Activated CD4-positive, alpha-beta T cell treated with anti-CD3 and anti-CD28 coated beads for 36 hours (primary cell): ENCODE measurements at regions not wholly inside any gene's neighbourhood (a gene's known extent, or its start where the extent isn't known, plus 50 kb on each side); places are given as distances from the start of the nearest gene placed in this dataset.

Source experiments
- ATAC-seq: fragments of 200-7000 bp; cut with Tn5 transposase; one replicate; pipeline ENCODE4 v1.10.0; 2021; ENCODE audit warnings: mild to moderate bottlenecking, moderate library complexity
- CTCF ChIA-PET: fragments of 350-600 bp; sonication (Branson Sonifier 250); formaldehyde crosslinking; loops from one replicate; lab custom pipeline; 2021; ENCODE audit warnings: antibody characterized with exemption; lab: Charles Lee
- POLR2A ChIA-PET: fragments of 350-600 bp; sonication (Branson Sonifier 250); formaldehyde crosslinking; loops from one replicate; lab custom pipeline; 2021; ENCODE audit warnings: antibody characterized with exemption, inconsistent platforms; lab: Charles Lee
- DNase-seq: peaks from one replicate; pipeline ENCODE4 v3.0.0-alpha.2; 2020
- H3K27ac Mint-ChIP-seq: one replicate; pipeline ENCODE4 v1.8.0; 2021; ENCODE audit warnings: mixed read lengths
- H3K27me3 Mint-ChIP-seq: one replicate; pipeline ENCODE4 v1.8.0; 2021; ENCODE audit warnings: mixed read lengths
- H3K36me3 Mint-ChIP-seq: one replicate; pipeline ENCODE4 v1.8.0; 2021; ENCODE audit warnings: low read depth, mixed read lengths
- H3K4me1 Mint-ChIP-seq: one replicate; pipeline ENCODE4 v1.8.0; 2021; ENCODE audit warnings: mixed read lengths
- H3K4me3 Mint-ChIP-seq: one replicate; pipeline ENCODE4 v1.8.0; 2021; ENCODE audit warnings: mild to moderate bottlenecking, moderate library complexity, mixed read lengths
- H3K9me3 Mint-ChIP-seq: one replicate; pipeline ENCODE4 v1.8.0; 2021; ENCODE audit warnings: low read depth, mixed read lengths
- intact Hi-C, 2 experiments: fragments of 100-400 bp; cut with DNase I in 1 of 2; cut with micrococcal nuclease in 1 of 2; formaldehyde crosslinking; loops; one replicate each; pipeline versions ENCODE4 v1.14.2 to v1.15.1; 2022 to 2024; cut with DNase I, micrococcal nuclease

GRCh38 chr22:27089264-27089663 lies 431.9 kb downstream of the MIAT start:
- intact Hi-C loops, result no loop called here
- ChIA-PET CTCF (no interaction called here), POLR2A (no interaction called here)
- Mint-ChIP-seq H3K4me1 (no peaks in the 10 kb centered on the region), H3K27me3 (peaks cover 16% of the 10 kb centered on the region), H3K36me3 (no peaks in the 10 kb centered on the region), H3K9me3 (no peaks in the 10 kb centered on the region), H3K27ac (no peak overlapping the region), H3K4me3 (no peak overlapping the region)
- DNase-seq, result no peak
- ATAC-seq, result no peak

- no peak for DNase-seq
- Mint-ChIP-seq H3K36me3 (no peaks in the 10 kb centered on the region), H3K27me3 (peaks cover 13% of the 10 kb centered on the region), H3K4me3 (no peak overlapping the region), H3K9me3 (no peaks in the 10 kb centered on the region), H3K4me1 (no peaks in the 10 kb centered on the region), H3K27ac (no peak overlapping the region)
- CTCF ChIA-PET, result interaction anchor here (0.7 kb wide), 1 partner anchor 658 kb away, joined by 3 read pairs; no protein-coding TSS in a partner anchor
- no peak for ATAC-seq
- POLR2A ChIA-PET, result no interaction called here
- intact Hi-C loops, result no loop called here
These were observed 433.2 kb downstream of the MIAT start for GRCh38 chr22:27090611-27091011.

DNA sequence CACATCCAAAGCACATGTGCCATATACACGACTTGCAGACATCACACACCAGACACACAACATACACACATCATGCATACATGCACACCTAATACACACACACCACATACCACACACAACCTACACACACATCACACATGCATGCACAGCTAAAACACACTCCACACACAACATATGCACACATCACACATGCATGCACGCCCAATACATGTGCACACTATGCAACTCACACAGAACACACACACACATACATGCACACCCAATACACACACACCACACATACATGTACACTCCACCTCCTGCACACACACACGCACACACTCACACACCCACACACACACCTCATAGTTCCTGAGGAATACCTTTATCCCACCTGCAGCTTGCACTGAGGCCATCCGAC lies 436.0 kb downstream of the MIAT start:
- ChIA-PET POLR2A (no interaction called here), CTCF (interaction anchor here (0.5 kb wide), 1 partner anchor 260 kb away, joined by 5 read pairs; no protein-coding TSS in a partner anchor)
- no peak overlapping the region for H3K4me3 Mint-ChIP-seq
- H3K27me3 Mint-ChIP-seq, result peaks cover 3% of the 10 kb centered on the region
- H3K36me3 Mint-ChIP-seq, result no peaks in the 10 kb centered on the region
- no peak for DNase-seq
- no peak overlapping the region for H3K27ac Mint-ChIP-seq
- intact Hi-C loops, result no loop called here
- no peaks in the 10 kb centered on the region for H3K4me1 Mint-ChIP-seq
- no peak for ATAC-seq
- H3K9me3 Mint-ChIP-seq, result no peaks in the 10 kb centered on the region

DNA sequence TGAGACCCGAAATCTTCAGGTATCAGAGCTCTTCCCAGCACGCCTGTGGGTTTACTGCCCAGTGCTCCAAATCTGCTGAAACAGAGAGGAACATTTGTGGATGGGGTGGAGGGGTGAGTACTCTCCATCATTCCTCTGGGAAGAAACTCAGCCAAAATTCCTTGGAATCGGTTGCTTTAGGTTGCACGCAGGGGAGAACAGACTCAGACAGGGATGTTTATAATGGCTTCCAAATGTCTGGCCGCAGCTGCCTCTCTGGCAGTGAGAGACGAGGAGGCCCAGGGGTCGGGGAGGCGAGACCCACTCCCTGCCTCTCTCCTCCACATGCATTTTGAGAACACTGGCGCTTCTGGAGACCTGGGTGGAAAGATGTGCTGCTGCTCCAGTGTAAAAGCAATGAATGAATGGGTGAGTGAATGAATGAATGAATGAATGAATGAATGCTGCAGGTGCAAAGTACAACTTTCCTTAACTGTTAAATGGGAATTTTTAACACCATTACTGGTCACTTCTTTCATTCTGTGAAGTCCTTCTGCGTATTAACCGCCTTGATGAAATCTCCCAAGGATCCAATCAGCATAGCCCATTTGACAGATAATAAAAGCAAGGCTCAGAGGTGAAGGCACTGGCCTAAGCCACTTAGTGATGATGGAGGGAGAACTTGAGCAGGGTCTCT lies 437.4 kb downstream of the MIAT start:
- no peaks in the 10 kb centered on the region for H3K36me3 Mint-ChIP-seq
- ChIA-PET CTCF (no interaction called here), POLR2A (no interaction called here)
- H3K27ac Mint-ChIP-seq, result no peak overlapping the region
- no peaks in the 10 kb centered on the region for H3K9me3 Mint-ChIP-seq
- H3K27me3 Mint-ChIP-seq, result peaks cover 6% of the 10 kb centered on the region
- no peaks in the 10 kb centered on the region for H3K4me1 Mint-ChIP-seq
- intact Hi-C loops, result no loop called here
- H3K4me3 Mint-ChIP-seq, result no peak overlapping the region
- DNase-seq (no peak), ATAC-seq (no peak)

- no peaks in the 10 kb centered on the region for H3K4me1 Mint-ChIP-seq
- peaks cover 27% of the 10 kb centered on the region for H3K27me3 Mint-ChIP-seq
- intact Hi-C loops, result no loop called here
- H3K9me3 Mint-ChIP-seq, result no peaks in the 10 kb centered on the region
- ATAC-seq (no peak), DNase-seq (no peak)
- CTCF ChIA-PET, result no interaction called here
- no peaks in the 10 kb centered on the region for H3K36me3 Mint-ChIP-seq
- H3K27ac Mint-ChIP-seq, result no peak overlapping the region
- H3K4me3 Mint-ChIP-seq, result no peak overlapping the region
- POLR2A ChIA-PET, result no interaction called here
These were observed 440.1 kb downstream of the MIAT start for GRCh38 chr22:27097506-27097905.

- no peaks in the 10 kb centered on the region for H3K36me3 Mint-ChIP-seq
These were observed 440.5 kb downstream of the MIAT start for GRCh38 chr22:27097933-27098332.

GRCh38 chr22:27099946-27100722 lies 442.7 kb downstream of the MIAT start:
- peaks cover 34% of the 10 kb centered on the region for H3K27me3 Mint-ChIP-seq
- H3K9me3 Mint-ChIP-seq, result no peaks in the 10 kb centered on the region

More at GRCh38 chr22:27097933-27098332, 440.5 kb downstream of the MIAT start:
- H3K27ac Mint-ChIP-seq, result no peak overlapping the region
- intact Hi-C loops, result no loop called here
- H3K4me3 Mint-ChIP-seq, result no peak overlapping the region
- POLR2A ChIA-PET, result no interaction called here
- H3K4me1 Mint-ChIP-seq, result no peaks in the 10 kb centered on the region
- ATAC-seq (no peak), DNase-seq (no peak)
- H3K9me3 Mint-ChIP-seq, result no peaks in the 10 kb centered on the region
- peaks cover 31% of the 10 kb centered on the region for H3K27me3 Mint-ChIP-seq
- CTCF ChIA-PET, result interaction anchor here (0.6 kb wide), 1 partner anchor 315 kb away, joined by 3 read pairs; no protein-coding TSS in a partner anchor

DNA sequence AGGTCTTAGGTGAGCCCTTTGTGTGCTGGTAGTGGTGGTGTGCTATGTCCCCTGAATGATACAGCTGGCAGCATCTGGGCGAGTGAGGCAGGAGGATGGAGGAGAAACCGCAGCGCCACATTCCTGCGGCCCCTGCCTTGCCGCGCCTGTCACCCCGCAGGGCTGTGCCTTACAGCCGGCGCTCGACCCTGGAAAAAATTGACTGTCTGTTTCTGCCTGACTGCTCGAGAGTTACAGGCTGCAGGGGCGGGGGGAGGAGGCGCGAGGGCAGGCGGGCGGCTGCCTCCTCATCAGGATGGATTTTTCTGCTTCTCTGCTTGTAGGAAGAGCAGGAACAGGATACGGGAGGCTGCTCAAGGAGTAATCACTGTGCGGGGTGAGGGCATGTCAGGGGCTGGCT lies 443.4 kb downstream of the MIAT start:
- H3K4me3 Mint-ChIP-seq, result no peak overlapping the region
- intact Hi-C loops, result no loop called here
- no peaks in the 10 kb centered on the region for H3K9me3 Mint-ChIP-seq
- peaks cover 34% of the 10 kb centered on the region for H3K27me3 Mint-ChIP-seq
- ATAC-seq, result no peak
- DNase-seq, result no peak
- POLR2A ChIA-PET, result no interaction called here
- no peaks in the 10 kb centered on the region for H3K4me1 Mint-ChIP-seq
- no peak overlapping the region for H3K27ac Mint-ChIP-seq
- H3K36me3 Mint-ChIP-seq, result no peaks in the 10 kb centered on the region
- CTCF ChIA-PET, result no interaction called here

More at GRCh38 chr22:27099946-27100722, 442.7 kb downstream of the MIAT start:
- H3K27ac Mint-ChIP-seq, result no peak overlapping the region
- no peaks in the 10 kb centered on the region for H3K4me1 Mint-ChIP-seq
- ChIA-PET CTCF (no interaction called here), POLR2A (no interaction called here)
- H3K4me3 Mint-ChIP-seq, result no peak overlapping the region
- H3K36me3 Mint-ChIP-seq, result no peaks in the 10 kb centered on the region
- intact Hi-C loops, result no loop called here
- no peak for DNase-seq
- no peak for ATAC-seq

DNA sequence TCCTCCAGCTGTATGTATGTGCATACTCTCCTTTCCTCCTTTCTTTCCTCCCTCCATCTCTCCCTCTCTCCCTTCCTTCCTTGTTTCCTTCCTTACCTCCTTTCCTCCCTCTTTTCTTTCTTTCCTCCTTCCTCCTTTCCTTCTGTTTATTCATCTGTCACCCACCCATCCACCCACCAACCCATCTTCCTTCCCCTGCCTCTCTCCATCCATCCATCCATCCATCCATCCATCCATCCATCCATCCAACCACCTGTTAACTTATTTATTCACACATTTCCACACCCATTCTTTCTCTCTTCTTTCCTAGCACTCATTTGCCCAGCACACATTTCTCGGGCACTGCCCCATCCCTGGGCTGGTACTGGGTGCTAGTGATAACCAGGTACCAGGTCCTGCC lies 443.9 kb downstream of the MIAT start:
- ATAC-seq, result no peak
- DNase-seq, result no peak
- no peaks in the 10 kb centered on the region for H3K36me3 Mint-ChIP-seq
- CTCF ChIA-PET, result no interaction called here
- no peak overlapping the region for H3K27ac Mint-ChIP-seq
- no peaks in the 10 kb centered on the region for H3K9me3 Mint-ChIP-seq
- POLR2A ChIA-PET, result no interaction called here
- no peak overlapping the region for H3K4me3 Mint-ChIP-seq
- H3K27me3 Mint-ChIP-seq, result peaks cover 34% of the 10 kb centered on the region
- intact Hi-C loops, result no loop called here
- no peaks in the 10 kb centered on the region for H3K4me1 Mint-ChIP-seq

DNA sequence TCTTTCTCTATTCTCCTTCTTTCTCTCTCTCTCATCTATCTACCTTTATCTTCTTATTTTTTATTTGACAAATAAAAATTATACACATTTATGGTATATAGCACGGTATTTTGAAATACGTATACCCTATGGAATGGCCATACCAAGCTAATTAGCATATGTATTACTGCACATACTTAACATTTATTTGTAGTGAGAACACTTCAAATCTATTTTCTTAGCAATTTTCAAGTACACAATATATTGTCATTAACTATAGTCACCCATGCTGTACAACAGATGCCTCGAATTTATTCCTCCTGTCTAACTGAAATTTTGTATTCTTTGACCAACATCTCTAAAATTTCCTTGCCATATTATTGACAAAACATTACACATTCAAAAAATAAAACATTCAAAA lies 447.1 kb downstream of the MIAT start:
- Mint-ChIP-seq H3K4me1 (no peaks in the 10 kb centered on the region), H3K4me3 (no peak overlapping the region), H3K36me3 (no peaks in the 10 kb centered on the region), H3K27ac (no peak overlapping the region), H3K9me3 (peaks cover 3% of the 10 kb centered on the region), H3K27me3 (peaks cover 36% of the 10 kb centered on the region)
- ATAC-seq, result no peak
- intact Hi-C loops, result no loop called here
- POLR2A ChIA-PET, result no interaction called here
- no peak for DNase-seq
- CTCF ChIA-PET, result no interaction called here

GRCh38 chr22:27105142-27106025 lies 448.0 kb downstream of the MIAT start:
- POLR2A ChIA-PET, result no interaction called here
- no peaks in the 10 kb centered on the region for H3K4me1 Mint-ChIP-seq
- peaks cover 30% of the 10 kb centered on the region for H3K27me3 Mint-ChIP-seq
- intact Hi-C loops, result no loop called here
- DNase-seq (no peak), ATAC-seq (no peak)
- no peaks in the 10 kb centered on the region for H3K36me3 Mint-ChIP-seq
- CTCF ChIA-PET, result no interaction called here
- no peak overlapping the region for H3K27ac Mint-ChIP-seq
- H3K4me3 Mint-ChIP-seq, result no peak overlapping the region
- peaks cover 3% of the 10 kb centered on the region for H3K9me3 Mint-ChIP-seq
